GM21423 (cell line): ENCODE measurements at regions not wholly inside any gene's neighbourhood (a gene's known extent, or its start where the extent isn't known, plus 50 kb on each side); places are given as distances from the start of the nearest gene placed in this dataset.

Experiments
- ATAC-seq: cut with Tn5 transposase; IDR thresholded peaks from one replicate; pipeline ENCODE4 v1.9.1; 2021; ENCODE audit warnings: mild to moderate bottlenecking, moderate library complexity; ENCODE audit not compliant: unreplicated experiment

- ATAC-seq = no peak
Measured at GRCh38 chr6:44674226-44675155, 287.0 kb downstream of the CDC5L start.

DNA sequence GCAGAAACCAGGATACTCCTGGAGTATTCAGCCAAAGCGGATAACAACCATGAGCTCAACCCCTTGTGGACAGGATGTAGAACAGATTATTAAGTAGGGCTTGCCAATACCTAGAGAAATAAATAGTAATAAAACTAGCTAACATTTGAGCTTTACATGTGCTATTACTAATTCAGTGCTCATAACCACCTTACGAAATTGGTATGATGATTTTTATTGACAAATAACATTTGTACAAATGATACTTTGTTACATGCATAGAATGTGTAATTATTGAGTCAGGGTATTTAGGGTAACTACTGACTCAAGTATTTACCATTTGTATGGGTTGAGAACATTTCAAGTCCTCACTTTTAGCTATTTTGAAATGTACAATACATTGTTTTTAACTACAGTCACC, 287.9 kb downstream of the CDC5L start:
- no peak for ATAC-seq

- no peak for ATAC-seq
Measured at GRCh38 chr6:44676246-44676790, 288.8 kb downstream of the CDC5L start.

DNA sequence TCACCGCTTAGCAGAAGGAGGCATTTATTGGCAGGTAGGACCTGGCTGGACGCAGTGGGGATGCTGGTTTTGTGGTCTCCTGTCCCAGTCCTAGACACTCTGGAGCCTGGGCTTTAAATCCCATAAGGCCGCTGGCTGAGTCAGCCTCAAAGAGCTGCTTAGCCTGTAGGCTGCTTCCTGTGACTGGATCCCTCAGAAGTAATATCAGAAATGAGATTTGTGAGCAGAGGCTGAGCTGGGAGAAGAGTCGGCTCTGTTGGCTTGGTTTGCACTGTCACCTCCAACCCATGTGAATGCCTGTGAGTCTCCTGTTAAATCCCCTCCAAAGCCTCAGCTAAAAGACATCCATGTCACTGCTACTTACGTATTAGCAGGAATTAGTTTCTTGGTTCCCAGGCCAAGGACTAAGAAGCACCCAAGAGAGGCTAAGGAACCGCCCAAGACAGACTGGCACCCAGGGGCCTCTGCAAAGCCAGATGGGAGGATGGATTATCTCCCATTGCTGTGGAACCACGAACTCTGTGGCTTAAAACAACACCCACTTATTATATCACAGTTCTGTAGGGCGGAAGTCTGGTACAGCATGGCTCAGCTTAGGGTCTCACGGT, 289.4 kb downstream of the CDC5L start:
- no peak for ATAC-seq

DNA sequence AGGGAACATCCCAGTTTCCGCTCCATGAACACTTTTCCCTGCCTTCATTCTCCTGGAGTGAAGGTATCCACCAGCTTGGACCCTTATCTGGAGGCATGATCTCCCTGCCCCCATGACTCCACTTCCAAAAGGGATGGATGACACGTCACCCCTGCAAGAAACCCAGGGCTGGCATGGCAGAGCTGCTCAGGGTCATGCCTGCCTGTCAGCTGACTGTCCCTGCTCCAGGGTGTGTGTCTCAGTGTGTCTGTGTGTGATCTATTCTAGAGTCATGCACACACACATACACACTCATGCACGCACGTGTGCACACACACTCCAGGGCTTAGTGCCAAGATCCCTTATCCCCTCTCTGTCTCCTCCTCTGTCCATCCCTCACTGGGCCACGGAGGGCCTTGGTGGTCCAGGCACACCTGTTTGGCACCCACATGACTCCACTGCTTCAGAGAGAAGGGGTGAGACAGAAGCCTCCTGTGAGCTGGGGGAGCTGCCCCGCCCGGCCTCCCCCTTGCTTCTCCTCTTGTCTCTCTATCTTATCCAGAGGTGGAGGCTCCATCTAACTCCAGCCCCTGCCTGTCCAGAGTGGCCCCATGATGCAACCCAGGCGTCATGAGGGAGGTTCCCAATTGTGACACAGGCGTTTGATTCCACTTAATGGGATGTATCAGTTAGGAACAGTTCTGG, 290.9 kb downstream of the CDC5L start:
- no peak for ATAC-seq

DNA sequence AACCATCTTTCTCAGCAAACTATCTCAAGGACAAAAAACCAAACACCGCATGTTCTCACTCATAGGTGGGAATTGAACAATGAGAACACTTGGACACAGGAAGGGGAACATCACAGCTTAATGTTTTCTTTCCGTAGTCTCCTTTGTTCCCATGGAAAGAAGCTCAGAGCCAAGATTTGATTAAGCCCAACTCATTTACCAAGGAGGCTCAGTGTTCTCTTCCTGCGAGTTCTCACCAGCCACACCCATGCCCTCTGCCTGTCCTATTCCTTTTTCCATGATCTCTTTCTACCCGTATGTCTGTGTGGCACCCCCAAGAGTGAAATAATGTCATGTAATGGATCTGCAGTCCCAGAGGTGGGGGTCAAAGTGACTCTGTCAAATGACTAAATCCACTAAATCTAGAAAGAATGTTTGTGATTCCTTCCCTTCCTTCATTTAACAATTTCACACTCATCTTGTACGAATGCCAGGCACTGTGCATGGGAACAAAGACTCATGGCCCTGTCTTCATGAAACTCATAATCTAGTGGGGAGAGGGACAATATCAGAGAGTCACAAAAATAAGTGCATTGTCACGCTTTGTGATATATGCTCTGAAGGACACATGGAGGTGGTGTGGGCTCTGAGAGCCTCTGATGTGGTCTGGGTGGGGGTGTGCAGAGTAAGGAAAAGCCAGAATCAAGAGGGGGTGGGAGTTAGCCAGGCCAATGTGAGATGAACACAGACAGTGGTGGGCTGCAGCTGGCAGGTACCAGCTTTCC, 292.1 kb downstream of the CDC5L start:
- no peak for ATAC-seq

DNA sequence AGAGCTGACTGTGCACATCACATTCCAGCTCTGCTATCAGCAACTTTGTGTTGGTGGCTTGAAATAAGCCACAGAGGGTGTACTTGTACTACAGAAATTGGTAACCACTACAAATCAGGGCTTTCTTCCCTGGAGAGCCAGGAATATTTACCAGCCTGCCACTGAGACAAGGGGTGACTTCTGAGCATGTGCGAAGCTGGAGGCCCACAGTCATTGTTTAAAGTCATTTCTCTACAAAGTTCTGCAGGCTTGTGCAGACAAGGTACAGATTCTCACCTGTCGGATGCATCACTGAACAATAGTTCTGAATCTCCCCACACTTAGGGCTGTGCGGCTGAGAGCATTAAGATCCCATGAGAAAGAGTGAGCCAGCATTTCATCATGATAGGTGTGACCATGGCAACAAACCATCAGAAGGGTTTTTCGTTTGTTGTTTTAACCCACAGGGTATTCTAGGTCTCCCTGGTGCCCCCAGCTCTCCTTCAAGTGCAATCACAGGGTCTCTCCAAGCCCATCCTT, 292.8 kb downstream of the CDC5L start:
- ATAC-seq = no peak

DNA sequence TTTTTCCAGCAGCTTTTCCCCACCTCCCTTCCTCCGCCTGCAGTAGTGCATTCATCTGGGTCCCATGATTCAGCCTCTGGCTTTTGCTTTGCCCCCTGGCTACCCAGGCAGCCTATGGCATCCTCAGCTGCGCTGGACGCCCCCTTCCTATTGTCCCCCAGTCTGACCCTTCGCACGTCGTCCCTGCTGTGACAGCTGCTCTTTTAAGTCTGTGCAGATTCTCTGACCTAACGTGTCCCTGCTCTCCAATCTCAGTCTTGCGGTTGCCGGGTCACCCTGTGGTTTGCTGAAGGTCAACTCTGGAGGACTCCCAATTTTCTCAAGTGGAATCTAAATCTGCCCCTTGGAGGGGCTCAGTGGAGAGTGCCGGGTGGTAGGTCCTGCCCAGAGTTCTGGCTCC, 294.3 kb downstream of the CDC5L start:
- ATAC-seq = no peak

- ATAC-seq = no peak
Measured at GRCh38 chr6:44682280-44682679, 294.8 kb downstream of the CDC5L start.

DNA sequence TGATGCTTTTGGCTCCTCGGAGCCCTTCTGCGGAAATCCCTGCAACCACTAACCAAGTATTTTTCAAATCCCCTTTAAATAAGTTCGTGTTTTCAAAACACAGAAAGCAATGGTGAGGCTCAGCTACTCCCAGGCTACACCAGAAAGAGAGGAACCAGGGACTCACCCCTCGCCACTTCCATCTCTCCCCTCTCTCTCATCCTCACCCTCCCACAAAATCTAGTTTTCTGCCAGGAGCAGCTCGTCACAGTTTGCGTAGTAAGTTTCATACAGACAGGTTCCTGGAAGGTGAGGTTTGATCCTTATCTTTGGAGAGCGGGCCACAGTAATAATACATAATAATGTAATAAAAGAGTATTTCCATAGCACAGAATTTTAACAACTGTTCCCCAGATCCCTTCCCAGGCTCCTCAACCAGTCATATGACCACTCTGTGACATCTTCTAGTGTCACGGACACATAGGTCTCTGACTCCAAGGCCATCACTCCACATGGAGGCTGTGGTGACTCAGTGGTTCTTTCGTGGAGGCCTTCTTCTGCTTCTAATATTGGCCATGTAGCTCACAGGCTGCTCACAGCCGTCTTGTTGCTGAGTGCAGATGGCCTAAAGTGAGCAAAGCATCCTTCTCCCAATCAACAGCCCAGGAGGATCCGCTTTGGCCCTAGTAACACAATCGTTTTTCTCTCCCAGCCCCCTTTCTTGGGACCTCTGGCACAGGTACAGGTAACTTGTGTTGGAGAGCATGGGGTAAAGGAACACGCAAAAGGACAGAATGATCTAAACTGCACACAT, 295.7 kb downstream of the CDC5L start:
- no peak for ATAC-seq

- ATAC-seq = no peak
Measured at GRCh38 chr6:44685213-44685612, 297.7 kb downstream of the CDC5L start.

DNA sequence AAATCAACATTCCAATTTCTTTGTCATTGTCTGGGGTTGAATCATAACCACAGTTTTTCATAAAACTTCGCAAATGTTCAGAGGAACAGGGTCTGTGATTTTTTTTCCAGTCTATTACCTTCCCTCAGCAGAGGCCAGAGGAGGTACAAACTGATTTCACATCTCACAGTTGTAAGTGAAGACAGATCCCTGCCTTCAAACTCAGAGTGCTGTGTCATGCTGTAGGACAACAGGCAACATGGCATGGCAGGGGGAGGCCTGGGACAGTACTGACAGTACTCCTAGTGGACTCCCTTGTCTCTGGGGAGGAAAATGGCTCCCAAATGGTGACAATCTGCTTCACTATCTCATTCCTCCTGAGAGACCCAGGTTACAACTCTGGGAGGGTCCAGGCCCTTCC, 308.6 kb downstream of the CDC5L start:
- ATAC-seq = no peak

DNA sequence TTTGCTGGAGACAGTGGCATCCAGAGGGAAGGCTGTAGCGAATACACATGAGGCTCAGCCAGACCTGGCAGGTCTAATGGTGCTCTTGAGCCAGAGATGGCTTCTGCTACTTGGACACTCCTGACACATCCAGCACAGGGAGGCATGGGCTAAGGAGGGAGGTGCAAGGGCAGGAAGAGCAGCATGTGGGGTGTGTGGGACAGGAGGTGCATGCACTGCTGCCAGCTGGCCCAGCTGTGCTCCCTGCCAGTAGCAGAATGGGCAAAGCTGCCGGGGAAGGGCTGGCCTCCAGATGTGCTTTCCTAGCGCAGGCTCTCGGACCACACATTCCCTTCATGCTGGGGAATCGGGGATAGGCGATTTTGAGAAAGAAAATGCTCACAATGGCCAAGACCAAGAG, 309.2 kb downstream of the CDC5L start:
- ATAC-seq = no peak

- ATAC-seq = no peak
Measured at GRCh38 chr6:44697327-44697726, 309.8 kb downstream of the CDC5L start.

GRCh38 chr6:44698602-44699001, 311.1 kb downstream of the CDC5L start:
- no peak for ATAC-seq

DNA sequence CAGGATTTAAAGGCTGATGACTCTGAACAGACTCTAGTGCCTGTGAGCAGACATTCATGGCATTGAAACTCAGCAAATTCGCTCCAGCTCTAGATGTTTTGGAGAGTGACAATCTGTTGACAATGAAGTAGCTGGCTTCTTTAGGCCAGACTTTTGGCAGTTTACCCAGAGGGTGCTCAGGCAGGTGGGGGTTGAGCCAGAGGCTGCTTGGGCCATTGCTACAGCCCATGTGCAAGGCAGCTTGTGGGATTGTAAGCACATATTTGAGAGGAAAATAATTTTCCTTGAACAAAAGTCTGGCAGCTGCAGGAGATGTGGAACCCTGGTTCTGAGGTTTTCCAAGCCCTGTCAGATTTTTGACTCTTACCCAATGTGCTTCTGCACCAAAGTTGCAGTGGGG, 311.6 kb downstream of the CDC5L start:
- no peak for ATAC-seq

- no peak for ATAC-seq
Measured at GRCh38 chr6:44699851-44700250, 312.3 kb downstream of the CDC5L start.

- ATAC-seq = no peak
Measured at GRCh38 chr6:44700422-44700821, 312.9 kb downstream of the CDC5L start.

GRCh38 chr6:44701038-44701636, 313.6 kb downstream of the CDC5L start:
- no peak for ATAC-seq
